Caco-2 (cell line): ENCODE measurements at regions not wholly inside any gene's neighbourhood (a gene's known extent, or its start where the extent isn't known, plus 50 kb on each side); places are given as distances from the start of the nearest gene placed in this dataset.

Experiments used
- BruUV-seq: library from RNA; stranded (reverse); fragments of 400-500 nt; replicated peaks from 2 replicates; lab custom pipeline; 2021; lab: Mats Ljungman, UMichigan
- CTCF ChIA-PET: fragments of 300-600 bp; sonication (Branson Sonifier 250); formaldehyde crosslinking; loops from one replicate; lab custom pipeline; 2022; ENCODE audit warnings: antibody characterized with exemption; lab: Charles Lee
- POLR2A ChIA-PET: fragments of 300-600 bp; sonication (Branson Sonifier 250); formaldehyde crosslinking; loops from one replicate; lab custom pipeline; 2022; ENCODE audit warnings: antibody characterized with exemption; lab: Charles Lee
- DNase-seq, 2 experiments: peaks; one replicate each; pipeline versions ENCODE4 v3.0.0 to v3.0.0-alpha.2; 2020 to 2022
- H3K27me3 ChIP-seq: replicated peaks from 2 replicates; pipeline ENCODE4 v1.6.0; 2011; ENCODE audit warnings: low read length; ENCODE audit not compliant: control insufficient read depth, insufficient read depth
- H3K36me3 ChIP-seq: 2 replicates; pipeline ENCODE4 v1.5.1; 2011; ENCODE audit warnings: low read length; ENCODE audit not compliant: control insufficient read depth, insufficient read depth
- H3K4me1 ChIP-seq: fragments of 250-450 bp; sonication (Bioruptor Pico); 2 replicates; pipeline ENCODE4 v1.5.1; 2020; ENCODE audit warnings: mild to moderate bottlenecking
- H3K4me3 ChIP-seq: 2 replicates; pipeline ENCODE4 v1.5.1; 2011; ENCODE audit warnings: low read depth, mild to moderate bottlenecking, control low read depth, low read length
- H3K9me3 ChIP-seq: fragments of 250-450 bp; sonication (Bioruptor Pico); 2 replicates; pipeline ENCODE4 v1.5.1; 2020; ENCODE audit warnings: mild to moderate bottlenecking, moderate library complexity
- H3K27ac Mint-ChIP-seq: one replicate; pipeline ENCODE4 v1.8.0; 2022; ENCODE audit warnings: mixed read lengths; ENCODE audit not compliant: unreplicated experiment
- H3K27me3 Mint-ChIP-seq: one replicate; pipeline ENCODE4 v1.8.0; 2022; ENCODE audit warnings: mixed read lengths; ENCODE audit not compliant: insufficient read depth, unreplicated experiment
- H3K36me3 Mint-ChIP-seq: one replicate; pipeline ENCODE4 v1.8.0; 2022; ENCODE audit warnings: mild to moderate bottlenecking, mixed read lengths; ENCODE audit not compliant: insufficient read depth, unreplicated experiment
- H3K4me1 Mint-ChIP-seq: one replicate; pipeline ENCODE4 v1.8.0; 2022; ENCODE audit warnings: low read depth, mixed read lengths; ENCODE audit not compliant: unreplicated experiment
- H3K4me3 Mint-ChIP-seq: one replicate; pipeline ENCODE4 v1.8.0; 2022; ENCODE audit warnings: mild to moderate bottlenecking, moderate library complexity, mixed read lengths; ENCODE audit not compliant: unreplicated experiment
- H3K9me3 Mint-ChIP-seq: one replicate; pipeline ENCODE4 v1.8.0; 2022; ENCODE audit warnings: mixed read lengths; ENCODE audit not compliant: unreplicated experiment
- CTCF ChIP-seq, 2 experiments: fragments of 200-600 bp in 1 of 2; IDR thresholded peaks; 1 replicate in 1 of 2; 2 replicates in 1 of 2; pipeline versions ENCODE4 v1.5.1 to v1.8.0; 2011 to 2022; ENCODE audit warnings: antibody characterized with exemption in 1 of 2, control low read depth in 1 of 2, inconsistent platforms in 1 of 2, low read depth in 1 of 2, low read length in 1 of 2, mild to moderate bottlenecking in 1 of 2, moderate library complexity in 1 of 2; ENCODE audit not compliant: insufficient read depth in 1 of 2, severe bottlenecking in 1 of 2, unreplicated experiment in 1 of 2
- intact Hi-C: fragments of 100-400 bp; cut with micrococcal nuclease; formaldehyde crosslinking; loops from one replicate; pipeline ENCODE4 v1.10.0; 2022; ENCODE audit not compliant: unreplicated experiment

- H3K4me1 Mint-ChIP-seq = peaks cover 12% of the 10 kb centered on the region
- no peaks in the 10 kb centered on the region for H3K36me3 ChIP-seq
- no peak overlapping the region for H3K27ac Mint-ChIP-seq
- no peaks in the 10 kb centered on the region for H3K4me1 ChIP-seq
- H3K27me3 ChIP-seq = no peaks in the 10 kb centered on the region
- BruUV-seq = no TSS peak
- POLR2A ChIA-PET = no interaction called here
- H3K4me3 ChIP-seq = no peak overlapping the region
- no peaks in the 10 kb centered on the region for H3K27me3 Mint-ChIP-seq
- H3K4me3 Mint-ChIP-seq = no peak overlapping the region
- no peaks in the 10 kb centered on the region for H3K36me3 Mint-ChIP-seq
- no peaks in the 10 kb centered on the region for H3K9me3 ChIP-seq
- CTCF ChIA-PET = no interaction called here
- intact Hi-C loops = loop anchor here (10.0 kb wide), 1 partner anchor 547 kb away; no protein-coding TSS in a partner anchor
- H3K9me3 Mint-ChIP-seq = no peaks in the 10 kb centered on the region
- no peak for TF ChIP-seq CTCF (IDR thresholded peaks at IDR 0.05; ENCODE audit: insufficient read depth in 1 of 2, low read depth in 1 of 2, low read length in 1 of 2, severe bottlenecking in 1 of 2, unreplicated experiment in 1 of 2)
- DNase-seq = no peak
These were observed 340.4 kb upstream of the MMADHC start for GRCh38 chr2:149928011-149928410.

- H3K36me3 ChIP-seq = no peaks in the 10 kb centered on the region
- POLR2A ChIA-PET = no interaction called here
- Mint-ChIP-seq H3K4me3 (no peak overlapping the region), H3K27me3 (no peaks in the 10 kb centered on the region), H3K9me3 (no peaks in the 10 kb centered on the region), H3K27ac (no peak overlapping the region), H3K36me3 (no peaks in the 10 kb centered on the region), H3K4me1 (peaks cover 12% of the 10 kb centered on the region)
- CTCF ChIA-PET = no interaction called here
- H3K4me1 ChIP-seq = no peaks in the 10 kb centered on the region
- H3K9me3 ChIP-seq = no peaks in the 10 kb centered on the region
- no TSS peak for BruUV-seq
- intact Hi-C loops = loop anchor here (10.0 kb wide), 1 partner anchor 549 kb away; no protein-coding TSS in a partner anchor
- H3K27me3 ChIP-seq = no peaks in the 10 kb centered on the region
- no peak for TF ChIP-seq CTCF (IDR thresholded peaks at IDR 0.05; ENCODE audit: insufficient read depth in 1 of 2, low read depth in 1 of 2, low read length in 1 of 2, severe bottlenecking in 1 of 2, unreplicated experiment in 1 of 2)
- DNase-seq = no peak
- H3K4me3 ChIP-seq = no peak overlapping the region
These were observed 338.6 kb upstream of the MMADHC start for GRCh38 chr2:149926149-149926548.

GRCh38 chr2:149924549-149925213 is 337.1 kb upstream of the MMADHC start:
- Histone ChIP-seq H3K4me3 (no peak overlapping the region), H3K4me1 (no peaks in the 10 kb centered on the region), H3K9me3 (no peaks in the 10 kb centered on the region; the same call in none of the 2 replicates), H3K36me3 (no peaks in the 10 kb centered on the region), H3K27me3 (no peaks in the 10 kb centered on the region)
- intact Hi-C loops = loop anchor here (10.0 kb wide), 1 partner anchor 550 kb away; no protein-coding TSS in a partner anchor
- ChIA-PET POLR2A (no interaction called here), CTCF (no interaction called here)
- Mint-ChIP-seq H3K4me3 (no peak overlapping the region), H3K9me3 (peaks cover 9% of the 10 kb centered on the region), H3K4me1 (peaks cover 12% of the 10 kb centered on the region), H3K27me3 (no peaks in the 10 kb centered on the region), H3K36me3 (no peaks in the 10 kb centered on the region), H3K27ac (no peak overlapping the region)
- no TSS peak for BruUV-seq
- no peak for DNase-seq
- TF ChIP-seq CTCF (IDR thresholded peaks at IDR 0.05; ENCODE audit: insufficient read depth in 1 of 2, low read depth in 1 of 2, low read length in 1 of 2, severe bottlenecking in 1 of 2, unreplicated experiment in 1 of 2) = no peak
